Vagina (tissue), 2 donors: ENCODE measurements at regions not wholly inside any gene's neighbourhood (a gene's known extent, or its start where the extent isn't known, plus 50 kb on each side); places are given as distances from the start of the nearest gene placed in this dataset.

Experiments used
- CTCF ChIP-seq, 3 experiments: fragments of 450-650 bp in 2 of 3; fragments of 200-600 bp in 1 of 3; sonication (generic) in 1 of 3; IDR thresholded peaks; one replicate each; pipeline ENCODE4 v1.5.1; 2017 to 2019; ENCODE audit warnings: antibody characterized with exemption in 3 of 3, mild to moderate bottlenecking in 2 of 3, moderate library complexity in 2 of 3
- POLR2A ChIP-seq, 2 donors: fragments of 450-650 bp; IDR thresholded peaks; one replicate each; pipeline ENCODE4 v1.6.1; 2017; ENCODE audit warnings: antibody characterized with exemption in 2 of 2, mild to moderate bottlenecking in 2 of 2, moderate library complexity in 2 of 2
- POLR2AphosphoS5 ChIP-seq, 2 donors: sonication (generic); formaldehyde crosslinking; IDR thresholded peaks; one replicate each; pipeline ENCODE4 v1.9.0; 2017; ENCODE audit warnings: antibody characterized with exemption in 2 of 2, mild to moderate bottlenecking in 2 of 2, low read depth in 1 of 2; ENCODE audit not compliant: insufficient read depth in 1 of 2

DNA sequence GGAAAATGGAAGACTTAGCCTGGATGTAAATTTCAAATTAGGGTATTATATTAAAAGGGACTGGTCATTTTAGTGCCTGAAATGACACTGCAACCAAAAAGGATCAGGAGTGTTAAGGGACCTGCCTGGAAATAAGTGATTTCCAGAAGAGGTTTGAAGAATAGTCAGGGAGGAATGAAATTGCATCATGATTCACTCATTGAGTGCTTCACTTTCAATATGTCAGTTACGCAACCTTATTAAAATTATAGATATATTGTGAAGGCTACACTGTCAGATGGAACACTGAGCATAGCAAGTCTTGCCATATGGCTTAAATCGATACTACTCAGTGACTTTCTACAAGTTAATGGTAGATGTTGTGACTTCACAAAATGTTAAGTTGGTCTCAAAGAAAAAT lies 275.2 kb upstream of the DPYD start:
- no peak for TF ChIP-seq CTCF (IDR thresholded peaks at IDR 0.05)
- no peak for TF ChIP-seq POLR2AphosphoS5 (IDR thresholded peaks at IDR 0.05; ENCODE audit: insufficient read depth in 1 of 2, low read depth in 1 of 2)
- no peak for TF ChIP-seq POLR2A (IDR thresholded peaks at IDR 0.05)
